ENCODE measurements at regions not wholly inside any gene's neighbourhood (a gene's known extent, or its start where the extent isn't known, plus 50 kb on each side); places are given as distances from the start of the nearest gene placed in this dataset.

DNA sequence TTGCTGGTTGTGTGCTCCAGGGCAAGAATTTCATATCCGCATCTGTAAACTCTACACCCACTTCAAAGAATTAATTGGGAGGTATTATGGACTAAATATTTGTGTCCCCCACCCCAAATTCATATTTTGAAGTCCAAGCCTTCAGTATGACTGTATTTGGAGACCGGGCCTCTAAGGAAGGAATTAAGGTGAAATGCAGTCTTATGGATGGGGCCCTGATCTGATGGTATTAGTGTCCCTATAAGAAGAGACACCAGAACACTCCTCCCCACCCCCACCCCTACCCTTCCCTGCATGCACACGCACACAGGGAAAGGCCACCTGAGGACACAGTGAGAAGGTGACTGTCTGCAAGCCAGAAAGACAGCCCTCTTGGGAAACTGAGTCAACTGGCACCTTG, 332.4 kb downstream of the RPS6KC1 start:
- H3K27me3 Mint-ChIP-seq (ENCODE audit: low read depth) = no peaks in the 10 kb centered on the region
- H3K9me3 Mint-ChIP-seq = peaks cover 10% of the 10 kb centered on the region
- H3K4me3 Mint-ChIP-seq = no peak overlapping the region
- no peak for DNase-seq (ENCODE audit: low spot score in 2 of 2, unreplicated experiment in 2 of 2)
- no peaks in the 10 kb centered on the region for H3K36me3 Mint-ChIP-seq
- no peaks in the 10 kb centered on the region for H3K4me1 Mint-ChIP-seq
- no peak overlapping the region for H3K27ac Mint-ChIP-seq
- TF ChIP-seq, protein P1, sequence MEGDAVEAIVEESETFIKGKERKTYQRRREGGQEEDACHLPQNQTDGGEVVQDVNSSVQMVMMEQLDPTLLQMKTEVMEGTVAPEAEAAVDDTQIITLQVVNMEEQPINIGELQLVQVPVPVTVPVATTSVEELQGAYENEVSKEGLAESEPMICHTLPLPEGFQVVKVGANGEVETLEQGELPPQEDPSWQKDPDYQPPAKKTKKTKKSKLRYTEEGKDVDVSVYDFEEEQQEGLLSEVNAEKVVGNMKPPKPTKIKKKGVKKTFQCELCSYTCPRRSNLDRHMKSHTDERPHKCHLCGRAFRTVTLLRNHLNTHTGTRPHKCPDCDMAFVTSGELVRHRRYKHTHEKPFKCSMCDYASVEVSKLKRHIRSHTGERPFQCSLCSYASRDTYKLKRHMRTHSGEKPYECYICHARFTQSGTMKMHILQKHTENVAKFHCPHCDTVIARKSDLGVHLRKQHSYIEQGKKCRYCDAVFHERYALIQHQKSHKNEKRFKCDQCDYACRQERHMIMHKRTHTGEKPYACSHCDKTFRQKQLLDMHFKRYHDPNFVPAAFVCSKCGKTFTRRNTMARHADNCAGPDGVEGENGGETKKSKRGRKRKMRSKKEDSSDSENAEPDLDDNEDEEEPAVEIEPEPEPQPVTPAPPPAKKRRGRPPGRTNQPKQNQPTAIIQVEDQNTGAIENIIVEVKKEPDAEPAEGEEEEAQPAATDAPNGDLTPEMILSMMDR (IDR thresholded peaks at IDR 0.05; ENCODE audit: unreplicated experiment) = no peak

DNA sequence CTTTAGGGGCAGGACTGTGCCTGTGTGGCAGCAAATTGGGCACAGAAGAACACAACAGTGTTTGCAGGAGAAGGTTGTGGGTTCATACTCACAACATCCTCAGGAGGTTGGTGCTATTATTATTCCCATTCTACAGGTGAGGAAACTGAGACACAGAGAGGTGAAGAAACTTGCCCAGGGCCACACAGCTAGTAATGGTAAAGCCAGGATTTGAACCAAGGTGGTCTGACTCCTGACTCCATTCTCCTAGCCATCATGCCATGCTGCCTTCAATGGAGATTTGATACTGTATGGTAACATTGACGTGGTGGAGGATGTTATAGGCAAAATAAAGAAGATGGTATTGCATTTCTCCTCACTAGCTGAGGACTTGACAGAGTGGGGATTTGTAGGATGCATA, 334.2 kb downstream of the RPS6KC1 start:
- H3K4me1 Mint-ChIP-seq = no peaks in the 10 kb centered on the region
- no peak overlapping the region for H3K4me3 Mint-ChIP-seq
- no peaks in the 10 kb centered on the region for H3K9me3 Mint-ChIP-seq
- no peaks in the 10 kb centered on the region for H3K36me3 Mint-ChIP-seq
- H3K27me3 Mint-ChIP-seq (ENCODE audit: low read depth) = no peaks in the 10 kb centered on the region
- DNase-seq (ENCODE audit: low spot score in 2 of 2, unreplicated experiment in 2 of 2) = no peak
- TF ChIP-seq, protein P1 (IDR thresholded peaks at IDR 0.05; ENCODE audit: unreplicated experiment) = no peak
- H3K27ac Mint-ChIP-seq = no peak overlapping the region

DNA sequence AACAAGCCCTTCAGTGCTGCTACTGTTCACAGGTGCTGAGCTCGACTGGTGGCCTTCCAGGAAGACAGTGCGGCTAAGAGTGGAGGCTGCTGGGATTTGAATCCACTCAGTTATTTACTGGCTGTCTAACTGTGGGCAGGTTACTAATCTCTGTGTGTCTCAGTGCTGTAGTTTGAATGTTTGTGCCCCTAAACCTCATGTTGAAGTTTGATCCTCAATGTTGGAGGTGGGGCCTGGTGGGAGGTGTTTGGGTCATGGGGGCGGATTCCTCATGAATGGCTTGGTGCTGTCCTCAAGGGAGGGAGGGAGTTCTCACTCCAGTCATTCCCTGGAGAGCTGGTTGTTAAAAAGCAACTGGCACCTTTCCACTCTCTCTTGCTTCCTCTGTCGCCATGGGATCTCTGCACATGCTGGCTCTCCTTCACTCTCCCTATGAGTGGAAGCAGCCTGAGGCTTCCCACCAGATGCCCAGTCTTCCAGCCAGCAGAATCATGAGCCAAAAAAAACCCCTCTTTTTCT, 334.8 kb downstream of the RPS6KC1 start:
- Mint-ChIP-seq H3K27ac (no peak overlapping the region), H3K4me1 (no peaks in the 10 kb centered on the region), H3K36me3 (no peaks in the 10 kb centered on the region), H3K27me3 (ENCODE audit: low read depth) (no peaks in the 10 kb centered on the region), H3K4me3 (no peak overlapping the region), H3K9me3 (no peaks in the 10 kb centered on the region)
- DNase-seq (ENCODE audit: low spot score in 2 of 2, unreplicated experiment in 2 of 2) = no peak
- TF ChIP-seq, protein P1 (IDR thresholded peaks at IDR 0.05; ENCODE audit: unreplicated experiment) = no peak

DNA sequence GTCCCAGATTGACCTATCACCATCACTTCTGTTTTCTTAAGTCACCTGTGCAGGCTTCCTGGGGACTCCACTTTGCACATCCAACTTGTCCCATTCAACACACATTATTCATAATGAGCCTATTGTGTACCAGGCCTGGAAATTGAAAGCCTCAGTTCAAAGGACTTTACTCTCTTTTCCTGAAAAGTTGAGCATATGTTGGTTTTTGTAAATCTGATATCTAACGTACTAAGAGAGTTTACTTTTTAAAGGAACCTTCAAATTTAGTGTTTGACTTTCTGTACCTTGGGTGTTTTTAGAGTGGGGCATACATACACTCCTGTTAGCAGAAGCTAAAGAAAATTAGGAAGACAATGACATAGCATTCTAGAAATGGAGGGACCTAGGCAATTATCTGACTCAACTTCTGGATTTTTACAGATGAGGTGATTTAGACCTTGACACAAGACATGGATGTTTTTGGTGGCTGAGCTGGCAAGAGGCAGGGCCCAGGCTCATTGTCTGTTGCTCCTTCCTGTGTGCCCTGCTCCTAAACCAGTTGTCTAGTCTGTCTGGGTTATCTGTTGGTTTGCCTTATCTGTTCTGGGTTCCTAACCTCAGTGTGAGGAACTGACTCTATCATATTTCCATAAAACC, 336.5 kb downstream of the RPS6KC1 start:
- Mint-ChIP-seq H3K27ac (no peak overlapping the region), H3K27me3 (ENCODE audit: low read depth) (no peaks in the 10 kb centered on the region), H3K9me3 (no peaks in the 10 kb centered on the region), H3K36me3 (no peaks in the 10 kb centered on the region), H3K4me1 (peaks cover 5% of the 10 kb centered on the region), H3K4me3 (no peak overlapping the region)
- no peak for DNase-seq (ENCODE audit: low spot score in 2 of 2, unreplicated experiment in 2 of 2)
- TF ChIP-seq, protein P1 (IDR thresholded peaks at IDR 0.05; ENCODE audit: unreplicated experiment) = no peak

DNA sequence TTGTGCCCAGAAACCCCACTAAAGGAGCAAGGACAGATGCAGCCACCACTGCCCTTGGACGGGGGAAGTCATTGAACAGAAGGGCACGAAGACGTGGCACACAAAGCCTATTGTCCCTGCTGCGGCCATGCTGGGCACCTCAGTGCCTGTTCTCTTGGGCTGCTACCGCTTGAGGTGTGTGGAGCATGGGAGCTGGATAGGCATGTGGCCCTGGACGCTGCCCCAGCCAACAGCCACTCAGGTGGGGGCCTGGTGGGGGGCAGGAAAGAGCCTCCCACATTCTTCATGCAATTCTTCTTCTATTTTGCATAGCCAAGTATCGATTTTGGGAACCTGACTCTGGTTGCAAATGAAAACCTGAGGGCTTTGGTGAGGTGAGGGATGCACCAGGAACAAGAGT, 337.2 kb downstream of the RPS6KC1 start:
- TF ChIP-seq, protein P1 (IDR thresholded peaks at IDR 0.05; ENCODE audit: unreplicated experiment) = no peak
- no peaks in the 10 kb centered on the region for H3K9me3 Mint-ChIP-seq
- no peak for DNase-seq (ENCODE audit: low spot score in 2 of 2, unreplicated experiment in 2 of 2)
- H3K36me3 Mint-ChIP-seq = no peaks in the 10 kb centered on the region
- no peaks in the 10 kb centered on the region for H3K27me3 Mint-ChIP-seq (ENCODE audit: low read depth)
- H3K4me1 Mint-ChIP-seq = peaks cover 5% of the 10 kb centered on the region
- no peak overlapping the region for H3K4me3 Mint-ChIP-seq
- no peak overlapping the region for H3K27ac Mint-ChIP-seq

Measured in mesothelial cell of epicardium (in vitro differentiated cells).